ENCODE measurements at regions not wholly inside any gene's neighbourhood (a gene's known extent, or its start where the extent isn't known, plus 50 kb on each side); places are given as distances from the start of the nearest gene placed in this dataset.
A peak's percentile ranks its signal among the peaks of the same experiment; 100 is the strongest.

DNA sequence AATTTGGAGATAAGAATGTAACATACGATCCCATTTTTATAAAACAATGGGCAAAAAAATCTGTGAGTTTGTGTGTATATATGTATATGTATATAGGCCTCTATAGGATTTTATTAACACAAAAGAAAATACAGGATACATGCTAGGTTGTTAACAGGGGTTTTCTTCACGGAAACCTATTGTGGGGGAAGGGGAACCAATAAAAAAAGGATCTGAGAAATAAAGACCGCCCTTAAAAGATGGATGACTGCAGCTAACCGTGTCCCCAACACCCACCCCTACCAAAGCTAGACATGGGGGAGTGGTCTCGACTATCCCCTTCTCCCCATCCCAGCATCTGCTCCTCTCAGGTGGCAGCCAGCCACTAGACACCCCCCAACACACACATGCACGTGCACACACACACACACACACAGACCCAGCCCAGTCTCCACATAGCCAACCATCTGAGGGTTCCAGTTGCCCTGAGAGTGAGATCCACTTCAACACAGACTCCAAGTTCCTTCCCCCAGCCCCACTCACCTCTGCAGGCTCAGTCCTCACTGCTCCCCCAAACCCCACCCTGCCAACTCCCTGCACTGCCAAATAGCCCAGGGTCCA, 132.9 kb downstream of the TPRA1 start:
- DNase-seq = no peak

DNA sequence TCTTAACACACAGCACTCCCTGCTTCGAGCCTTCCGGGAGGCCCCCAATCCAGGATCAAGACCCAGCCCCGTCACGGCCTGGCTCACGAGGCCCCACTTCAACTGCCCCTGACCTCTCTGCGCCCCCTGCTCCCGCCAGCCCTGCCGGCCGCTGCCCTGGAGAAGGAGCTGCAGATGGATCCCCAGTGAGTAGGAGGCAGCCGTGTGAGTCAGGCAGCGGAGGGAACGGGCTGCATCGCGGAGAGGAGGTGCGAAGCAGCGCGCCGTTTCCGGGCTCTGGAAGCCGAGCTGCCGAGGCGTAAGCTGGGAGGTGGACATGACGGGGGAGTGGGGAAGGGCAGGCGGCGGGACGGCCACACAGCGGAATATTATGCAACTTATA, 133.4 kb downstream of the TPRA1 start:
- DNase-seq = peak; percentile 45

DNA sequence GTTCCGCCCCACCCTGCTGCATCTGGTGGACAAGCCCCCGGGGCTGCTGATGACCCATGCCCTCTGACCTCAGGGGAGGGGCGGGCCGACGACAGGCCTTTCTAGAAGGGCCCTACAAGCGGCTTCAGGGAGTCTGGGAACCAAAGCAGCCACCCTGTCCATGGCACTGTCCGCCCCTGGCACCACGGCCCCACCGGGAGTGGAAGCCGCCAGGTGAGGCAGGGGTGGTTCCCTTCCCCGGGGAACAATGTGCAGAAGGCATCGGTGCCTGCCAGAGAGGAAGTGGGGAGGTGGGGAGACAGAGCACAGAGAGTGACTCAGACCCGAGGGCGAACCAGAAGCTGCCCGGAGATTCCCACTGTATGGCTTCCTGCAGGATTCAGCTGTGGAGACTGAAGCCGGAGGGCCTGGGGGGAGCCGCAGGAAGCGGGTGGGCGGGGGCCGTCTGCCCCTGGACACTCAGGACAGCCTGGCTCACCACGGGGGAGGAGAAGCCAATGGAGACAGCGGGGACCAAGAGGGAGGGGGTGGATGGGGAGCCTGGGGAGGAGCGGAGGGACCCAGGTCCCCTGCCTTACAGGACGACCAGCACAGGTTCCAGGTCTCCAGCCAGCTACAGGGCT, 134.0 kb downstream of the TPRA1 start:
- DNase-seq = peak; percentile 44

DNA sequence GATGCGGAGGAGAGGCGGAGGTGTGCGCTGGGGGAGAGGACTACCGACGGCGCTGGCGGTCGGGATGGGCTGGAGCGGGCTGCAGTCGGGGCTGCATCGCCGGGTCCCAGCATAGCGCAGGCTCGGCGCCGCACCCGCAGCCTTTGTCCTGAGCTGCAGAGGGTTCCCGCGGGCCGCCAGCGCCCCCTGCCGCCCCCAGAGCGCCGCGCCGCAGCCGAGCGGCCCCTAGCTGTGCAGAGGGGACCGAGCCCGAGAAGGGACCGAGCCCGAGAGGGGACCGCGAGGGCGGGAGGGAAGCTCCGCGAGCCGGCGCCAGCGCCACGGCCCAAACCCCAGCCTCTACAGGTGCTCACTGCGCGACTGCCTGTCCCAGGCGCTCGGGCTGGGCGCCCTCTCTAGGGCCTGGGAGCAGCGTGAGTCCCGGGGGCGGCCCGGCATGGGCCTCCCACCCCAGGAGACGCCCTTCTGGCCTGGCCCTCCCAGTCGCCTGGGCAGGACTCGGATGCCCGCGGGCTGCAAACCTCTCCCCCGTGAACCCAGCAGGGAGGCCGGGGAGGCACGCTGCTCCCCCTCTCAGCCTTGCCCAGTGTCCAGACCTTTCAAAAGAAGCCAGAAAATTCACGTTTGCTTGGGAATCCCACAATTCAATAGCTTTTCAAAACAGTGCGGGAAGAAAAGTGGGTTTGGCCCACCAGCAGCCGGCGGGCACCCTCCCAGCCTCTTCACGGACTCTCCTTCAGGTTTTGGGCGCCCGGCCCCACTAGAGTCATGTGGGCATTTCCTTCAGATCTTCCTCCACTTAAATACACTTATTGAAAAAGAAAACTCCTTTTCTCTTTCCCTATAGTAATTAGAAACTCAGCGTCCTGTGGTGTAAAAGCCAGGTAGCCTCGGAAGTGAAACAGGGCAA, 134.7 kb downstream of the TPRA1 start:
- peak; percentile 48 for DNase-seq

DNA sequence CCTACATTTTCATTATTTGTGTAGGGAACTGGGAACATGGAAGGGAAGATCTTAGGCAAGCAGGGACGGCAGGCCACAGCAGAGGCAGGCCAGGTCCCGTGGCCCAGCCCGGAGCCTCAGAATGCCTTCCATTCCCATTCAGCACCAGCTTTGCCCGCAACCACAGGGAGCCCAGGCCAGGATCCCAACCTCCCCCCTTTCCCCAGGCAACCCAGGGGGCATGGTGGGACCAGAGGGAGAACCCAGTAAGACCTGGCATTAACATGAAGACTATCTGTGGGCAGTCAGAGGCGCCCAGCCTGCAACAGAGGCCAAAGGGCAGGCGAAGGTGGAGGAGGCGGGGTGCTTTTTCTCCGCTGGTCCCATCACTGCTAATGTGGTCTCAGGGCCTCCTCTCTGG, 135.6 kb downstream of the TPRA1 start:
- no peak for DNase-seq

DNA sequence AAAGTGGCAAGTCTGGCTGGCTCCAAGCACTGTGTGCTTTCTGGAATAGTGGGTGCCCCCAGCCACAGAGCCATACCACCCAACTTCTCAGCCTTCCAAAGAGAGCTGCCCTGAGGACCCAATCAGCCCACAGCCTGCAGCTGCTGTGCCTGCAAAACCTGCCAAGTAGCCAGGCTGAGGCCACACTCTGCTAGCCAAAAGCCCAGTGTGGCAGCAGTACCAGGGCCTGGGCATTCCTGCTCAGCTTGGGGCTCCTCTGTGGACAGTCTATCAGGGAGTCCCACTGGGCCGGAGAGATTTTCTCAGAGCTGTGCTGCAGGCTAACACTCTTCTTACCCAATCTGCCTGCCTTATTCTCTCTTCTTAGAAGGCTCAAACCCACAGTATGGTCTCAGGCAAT, 136.5 kb downstream of the TPRA1 start:
- DNase-seq = no peak

DNA sequence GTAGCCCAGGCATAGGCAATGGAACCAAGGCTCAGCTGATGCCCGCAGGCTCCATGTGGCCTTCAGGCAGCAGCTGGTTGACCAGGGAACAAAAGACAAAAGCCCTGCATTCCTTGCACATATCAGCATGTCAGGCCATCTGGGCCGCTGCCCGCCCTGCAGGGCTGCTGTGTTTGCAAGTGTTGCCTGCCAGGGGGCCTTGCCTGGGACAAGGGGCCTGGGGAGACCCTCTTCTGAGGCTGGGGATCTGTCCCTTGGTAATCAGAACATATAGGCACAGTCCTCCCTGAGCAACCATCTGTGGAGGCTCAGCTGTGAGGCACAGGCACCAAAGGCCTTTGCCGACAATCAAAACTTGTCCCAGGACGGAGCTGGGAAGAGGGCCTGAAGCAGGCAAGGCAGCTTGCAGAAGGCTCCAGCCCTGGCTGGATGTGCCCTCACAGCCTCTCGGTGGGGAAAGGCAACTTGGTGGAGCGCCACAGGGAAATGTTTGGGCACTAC, 138.2 kb downstream of the TPRA1 start:
- DNase-seq = no peak

DNA sequence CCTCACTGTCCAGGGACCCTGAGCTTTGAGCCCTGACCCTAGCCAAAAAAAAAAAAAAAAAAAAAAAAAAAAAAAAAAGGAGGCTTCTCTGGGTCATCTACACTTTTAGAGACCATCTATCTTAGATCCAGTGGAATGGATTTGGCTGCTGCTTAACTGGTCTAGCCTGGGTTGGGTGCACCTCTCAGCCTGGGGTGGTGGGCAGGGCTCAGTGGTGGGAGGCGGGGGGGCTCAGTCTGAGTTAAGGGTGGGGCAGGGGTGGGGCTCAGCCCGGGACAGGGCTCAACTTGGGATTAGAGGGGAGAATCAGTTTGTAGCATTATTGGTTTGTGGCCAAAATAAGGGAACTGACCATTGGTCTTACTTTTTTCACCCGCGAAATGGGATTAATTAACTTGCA, 139.2 kb downstream of the TPRA1 start:
- DNase-seq = no peak

DNA sequence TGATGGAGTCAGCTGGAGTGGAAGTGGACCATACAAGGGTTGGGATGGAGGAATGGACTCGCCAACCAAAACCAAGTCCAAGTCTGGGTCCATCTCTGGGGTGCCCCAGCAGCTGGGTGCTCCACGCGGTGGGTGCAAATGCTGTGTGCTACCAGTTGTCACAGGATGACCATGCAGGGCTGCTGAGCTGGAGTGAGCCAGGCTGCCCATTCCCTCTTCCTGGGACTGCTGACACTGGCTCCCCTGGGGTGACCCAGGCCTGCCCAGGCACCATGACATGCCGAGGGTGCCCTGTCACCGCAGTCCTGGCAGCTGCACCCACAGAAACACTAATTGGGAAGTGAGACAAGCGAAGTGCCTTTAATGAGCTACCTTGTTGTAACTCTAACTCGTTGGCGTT, 140.2 kb downstream of the TPRA1 start:
- no peak for DNase-seq

DNA sequence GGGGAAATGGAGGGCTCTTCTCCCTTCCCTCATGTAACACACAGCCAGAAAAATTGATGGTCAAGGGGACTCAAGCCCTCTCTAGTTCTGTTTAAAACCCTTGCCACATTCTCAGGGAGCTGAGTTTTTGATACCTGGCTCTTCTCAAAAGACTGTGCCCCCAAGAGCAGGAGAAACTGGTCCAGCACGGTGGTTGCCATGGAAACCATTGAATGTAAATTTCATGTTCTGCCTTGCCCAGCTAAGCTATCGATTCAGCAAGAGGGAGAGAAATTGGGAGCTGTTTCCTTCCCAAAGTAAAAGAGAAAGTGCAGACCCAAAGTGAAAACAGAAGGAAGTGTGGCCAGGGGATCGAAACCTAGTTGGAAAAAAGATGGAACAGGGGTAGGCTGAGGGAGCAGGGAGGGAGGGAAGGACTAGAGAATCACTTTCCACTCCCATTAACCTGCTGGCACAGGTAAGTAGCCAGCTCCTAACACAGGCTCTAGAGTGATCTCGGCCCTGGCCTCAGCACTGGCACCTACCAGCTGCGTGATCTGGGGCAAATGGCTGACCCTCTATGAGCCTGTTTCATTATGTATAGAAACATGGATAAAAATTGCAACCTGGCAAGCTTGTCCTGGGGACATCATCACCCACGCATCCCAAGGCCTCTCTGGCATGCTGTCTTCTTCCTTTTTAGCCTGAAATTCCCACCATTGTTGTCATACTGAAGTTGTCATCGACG, 140.9 kb downstream of the TPRA1 start:
- no peak for DNase-seq

DNA sequence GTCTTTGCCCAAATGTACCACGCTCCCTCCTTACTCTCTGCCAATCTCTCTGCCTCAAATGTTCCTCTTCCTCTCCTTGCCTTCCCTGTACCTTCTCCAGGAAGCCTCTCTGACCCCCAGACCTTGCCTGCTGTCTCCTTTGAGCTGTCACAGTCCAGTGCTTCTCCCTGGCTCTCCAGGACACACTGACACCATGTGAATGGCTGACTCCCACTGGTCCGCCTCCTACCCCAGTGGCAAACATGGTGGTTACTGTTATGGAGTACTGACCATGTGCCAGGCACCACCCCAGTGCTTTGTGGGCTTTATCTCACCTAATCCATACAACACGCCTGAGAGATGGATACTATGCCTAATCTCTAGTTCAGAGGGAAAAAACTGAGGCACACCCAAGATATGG, 141.9 kb downstream of the TPRA1 start:
- no peak for DNase-seq

DNA sequence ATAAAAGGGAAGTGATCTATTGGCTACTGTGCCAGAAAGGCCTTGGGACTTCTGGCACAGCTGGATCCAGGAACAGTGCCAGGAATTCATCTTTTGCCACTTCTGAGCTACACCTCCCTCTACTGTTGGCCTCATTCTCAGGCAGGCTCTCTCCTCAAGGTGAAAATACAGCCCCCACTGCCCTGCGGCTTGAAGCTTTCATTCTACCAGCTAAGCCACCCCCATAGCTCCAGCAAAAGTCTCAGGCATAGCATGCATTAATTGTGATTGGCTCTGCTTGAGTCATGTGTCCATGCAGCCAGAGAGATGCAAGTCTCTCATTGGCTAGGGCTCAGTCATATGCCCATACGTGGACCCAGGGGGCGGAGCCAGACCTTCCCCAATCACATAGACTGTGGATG, 142.4 kb downstream of the TPRA1 start:
- no peak for DNase-seq

DNA sequence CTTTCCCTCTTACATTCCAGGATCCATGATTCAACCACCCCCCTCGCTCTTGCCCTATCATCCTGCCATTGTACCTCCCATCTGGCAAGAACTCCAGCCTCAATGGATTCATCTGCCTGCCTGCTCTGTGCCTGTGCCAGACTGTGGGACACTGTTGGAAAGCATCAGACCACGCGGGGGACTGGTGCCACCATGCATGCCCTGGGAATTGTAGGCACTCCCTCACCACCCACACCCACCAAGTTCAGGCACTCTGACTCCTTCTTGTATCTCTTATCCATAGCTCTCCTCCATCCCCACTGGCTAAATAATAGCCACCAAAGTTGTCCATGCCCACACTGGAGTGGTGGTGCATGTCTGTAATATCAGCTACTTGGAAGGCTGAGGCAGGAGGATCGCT, 143.8 kb downstream of the TPRA1 start:
- DNase-seq = no peak

DNA sequence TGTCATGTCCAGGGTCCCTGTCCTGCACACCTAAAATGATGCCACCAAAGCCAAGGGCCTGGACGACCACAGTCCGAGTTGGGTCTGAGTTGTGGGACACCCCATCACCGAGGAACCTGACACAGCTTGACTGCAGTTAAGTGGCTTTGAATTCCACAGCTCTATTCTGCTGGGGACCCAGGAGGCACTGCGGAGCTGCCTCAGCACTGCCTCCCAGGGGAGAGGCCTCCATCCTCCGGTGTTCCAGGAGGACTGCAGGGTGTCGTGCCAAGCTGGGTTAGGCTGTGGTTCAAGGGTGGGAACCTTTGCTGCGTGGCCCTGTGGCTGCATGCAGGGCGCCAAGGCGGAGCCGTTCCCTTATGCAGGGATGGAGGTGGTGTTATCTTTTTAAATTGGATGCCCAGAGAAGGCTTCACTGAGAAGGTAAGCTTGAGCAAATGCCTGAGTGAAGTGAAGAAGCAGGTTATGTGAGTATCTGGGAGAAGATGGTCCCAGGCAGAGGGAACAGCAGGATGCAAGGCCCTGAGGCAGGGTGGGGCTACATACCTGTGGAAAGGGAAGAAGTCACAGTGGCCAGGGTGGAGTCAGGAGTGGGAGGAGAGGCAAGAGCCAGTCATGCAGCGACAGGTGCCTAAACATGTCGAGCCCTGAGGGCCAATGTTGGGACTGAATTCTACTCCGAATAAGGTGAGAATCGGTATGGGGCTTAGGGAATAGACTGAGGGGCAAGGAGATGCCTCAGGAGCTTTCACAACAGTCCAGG, 144.8 kb downstream of the TPRA1 start:
- DNase-seq = no peak

DNA sequence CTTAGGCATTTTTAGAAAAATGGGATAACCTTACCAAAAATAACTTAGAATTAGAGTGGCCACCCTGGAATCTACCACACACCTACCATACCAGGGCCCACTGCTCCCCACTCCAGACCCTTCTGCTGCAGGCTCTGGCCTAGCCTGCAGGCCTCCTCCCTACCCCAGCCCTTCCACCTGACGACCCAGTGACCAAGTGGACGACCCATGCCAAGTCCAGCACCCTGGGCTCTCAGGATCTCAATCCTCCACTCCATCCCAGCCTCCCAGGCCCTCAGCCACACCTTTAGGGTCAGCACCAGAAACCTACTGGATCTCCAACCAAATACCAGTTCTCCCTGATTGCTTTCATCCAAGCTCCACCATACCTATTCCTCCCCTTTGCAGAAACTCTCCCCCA, 145.8 kb downstream of the TPRA1 start:
- no peak for DNase-seq

DNA sequence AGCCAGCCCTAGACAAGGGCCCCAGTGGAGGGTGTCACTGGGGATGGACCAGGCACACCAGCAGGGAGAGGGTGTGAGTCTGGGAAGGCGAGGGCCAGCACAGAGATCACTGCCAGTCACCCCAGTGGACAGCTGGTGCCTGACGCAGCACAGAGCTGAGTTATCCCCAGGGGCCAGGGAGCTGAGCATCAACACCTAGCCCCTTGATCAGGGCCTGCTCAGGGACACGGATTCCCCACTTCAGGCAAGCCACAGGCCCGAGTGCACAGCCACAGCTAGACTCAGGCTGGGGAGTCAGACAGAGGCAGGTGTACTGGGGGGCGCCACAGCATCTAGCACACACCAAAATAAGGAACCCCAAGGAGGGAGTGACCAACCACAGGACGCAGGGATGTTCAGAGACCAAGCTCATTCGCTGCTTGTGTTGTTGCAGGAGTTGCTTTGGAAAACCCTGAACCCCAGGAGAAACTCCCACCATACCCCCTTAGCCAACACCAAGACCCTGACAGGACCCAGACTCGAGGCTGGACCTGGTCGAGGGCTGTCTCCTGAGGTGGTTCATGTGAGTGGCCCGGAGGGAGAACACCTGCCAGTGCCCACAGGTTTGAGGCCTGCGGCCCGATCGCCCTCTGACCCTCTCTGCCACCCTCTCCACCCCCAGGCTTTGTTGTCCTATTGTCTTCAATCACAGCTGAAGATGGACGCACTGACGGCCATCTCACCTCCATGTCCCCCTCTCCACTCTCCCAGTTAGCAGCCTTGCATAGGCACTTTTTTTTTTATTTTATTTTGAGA, 146.8 kb downstream of the TPRA1 start:
- DNase-seq = no peak

DNA sequence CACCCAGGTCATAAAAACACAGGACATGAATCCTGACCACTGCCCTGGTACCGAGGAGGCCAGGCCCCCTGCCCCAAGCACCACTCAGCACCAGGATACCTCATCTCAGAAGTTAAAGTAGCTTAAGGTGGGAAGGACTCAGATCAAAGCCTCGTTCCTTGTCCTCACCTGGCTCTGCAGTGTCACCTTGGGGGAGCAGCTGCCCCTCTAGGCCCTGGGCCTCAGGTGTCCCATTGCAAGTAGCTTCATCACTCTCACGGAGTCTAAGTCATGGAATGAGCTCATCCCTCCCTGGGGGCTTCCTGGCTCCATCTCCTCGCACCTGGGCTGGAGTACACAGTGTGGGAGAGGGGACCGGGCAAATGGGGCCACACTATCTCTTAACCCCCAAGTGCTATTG, 148.0 kb downstream of the TPRA1 start:
- DNase-seq = no peak

DNA sequence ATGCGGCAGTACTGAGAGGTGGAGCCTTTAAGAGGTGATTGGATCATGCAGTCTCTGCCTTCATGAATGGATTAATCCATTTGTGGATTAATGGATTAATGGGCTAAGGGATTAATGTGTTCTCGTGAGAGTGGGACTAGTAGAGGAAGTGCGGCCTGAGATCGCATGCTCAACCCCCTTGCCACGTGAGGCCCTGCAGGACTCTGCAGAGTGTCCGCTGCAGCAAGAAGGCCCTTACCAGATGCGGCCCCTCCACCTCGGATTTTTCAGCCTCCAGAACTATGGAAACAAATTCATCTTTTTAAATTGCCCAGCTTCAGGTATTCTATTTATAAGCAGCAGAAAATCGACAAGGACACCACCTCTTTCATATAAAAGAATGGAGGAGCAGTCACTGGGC, 148.8 kb downstream of the TPRA1 start:
- no peak for DNase-seq

DNA sequence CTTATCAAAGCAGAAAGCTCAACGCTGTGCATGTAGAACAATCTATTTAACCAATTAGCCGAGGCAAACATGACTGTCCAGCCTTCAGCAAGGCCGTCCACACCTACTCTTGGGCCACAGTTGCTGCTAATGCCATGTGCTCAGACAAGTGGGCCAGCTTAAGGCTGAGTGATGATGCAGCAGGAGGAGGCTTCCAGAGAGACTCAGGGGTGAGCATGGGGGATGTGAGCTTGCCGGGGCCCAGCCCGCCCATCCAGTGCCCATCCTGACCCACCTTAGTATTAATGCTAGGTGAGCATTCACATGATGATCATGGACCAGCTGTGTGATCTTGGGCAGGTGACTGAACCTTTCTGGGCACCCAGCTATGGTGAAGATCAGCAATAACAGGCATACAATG, 150.1 kb downstream of the TPRA1 start:
- DNase-seq = no peak

DNA sequence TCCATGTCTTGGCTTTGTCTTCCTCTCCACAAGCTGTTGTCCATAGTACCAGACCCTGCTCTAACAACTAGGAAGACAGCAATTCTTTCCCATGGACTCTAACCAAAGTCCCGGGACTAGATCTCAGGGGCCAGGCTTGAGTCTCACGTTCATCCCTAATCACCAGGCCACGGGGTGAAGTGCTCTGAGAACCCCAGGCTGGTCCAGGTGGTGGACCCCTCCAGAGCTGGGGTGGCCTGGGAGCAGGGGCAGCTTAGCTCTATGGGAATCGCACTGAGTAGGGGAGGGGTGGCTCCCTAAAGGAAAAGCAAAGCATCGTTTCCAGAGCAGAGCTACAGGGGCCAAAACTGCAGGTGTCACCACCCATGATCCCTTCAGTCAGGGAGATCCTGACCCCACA, 150.9 kb downstream of the TPRA1 start:
- no peak for DNase-seq

DNA sequence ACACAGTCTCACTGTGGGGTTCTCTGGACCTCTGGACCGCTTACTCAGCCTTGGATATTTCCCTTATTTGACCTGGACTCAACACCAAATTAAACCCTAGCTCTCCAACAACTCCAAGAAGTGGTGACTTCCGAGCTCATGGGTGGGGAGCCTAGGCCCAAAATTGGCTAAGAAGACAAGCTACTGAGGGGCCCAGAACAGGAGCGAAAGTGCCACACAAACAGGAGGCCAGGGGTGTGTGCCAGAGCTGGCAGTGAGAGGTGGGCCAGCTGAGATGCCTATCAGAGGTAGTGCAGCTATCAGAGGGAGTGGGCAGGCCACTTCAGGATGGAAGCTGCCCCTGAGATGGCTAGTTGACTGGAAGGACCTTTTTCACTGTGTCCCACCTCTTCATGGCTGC, 151.1 kb upstream of the PRR20G start:
- DNase-seq = no peak

DNA sequence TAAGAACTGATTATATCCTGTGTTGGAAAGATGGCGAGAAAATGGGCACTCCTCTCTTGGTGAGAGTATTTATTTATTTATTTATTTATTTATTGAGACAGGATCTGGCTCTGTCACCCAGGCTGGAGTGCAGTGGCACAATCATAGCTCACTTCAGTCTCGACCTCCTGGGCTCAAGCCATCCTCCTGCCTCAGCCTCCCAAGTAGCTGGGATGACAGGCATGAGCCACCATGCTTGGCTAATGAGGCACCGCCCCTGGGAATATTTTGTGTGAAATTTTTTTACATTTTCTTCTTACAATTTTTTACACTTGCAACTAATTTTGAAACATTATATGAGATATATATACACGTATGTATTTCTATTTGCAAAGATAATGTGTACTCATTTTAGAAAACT, 150.5 kb upstream of the PRR20G start:
- DNase-seq = no peak

Measured in inflammatory macrophage treated with lipopolysaccharide for 4 hours (primary cell).